T-helper 17 cell (primary cell): ENCODE measurements at regions not wholly inside any gene's neighbourhood (a gene's known extent, or its start where the extent isn't known, plus 50 kb on each side); places are given as distances from the start of the nearest gene placed in this dataset.

Source experiments
- ATAC-seq: fragments of 150-1000 bp; cut with Tn5 transposase; 2 replicates; pipeline ENCODE4 v1.10.0; 2021; ENCODE audit warnings: mild to moderate bottlenecking, moderate library complexity
- DNase-seq, 3 donors: peaks; one replicate each; pipeline versions ENCODE4 v3.0.0 to v3.0.0-alpha.2; 2020 to 2021
- H3K9me3 ChIP-seq: one replicate; pipeline ENCODE4 v1.7.0; 2013; ENCODE audit warnings: low read length, mild to moderate bottlenecking; ENCODE audit not compliant: control insufficient read depth, poor library complexity, severe bottlenecking
- H3K27ac Mint-ChIP-seq: one replicate; pipeline ENCODE4 v1.8.0; 2022; ENCODE audit warnings: mild to moderate bottlenecking, moderate library complexity, mixed read lengths
- H3K27me3 Mint-ChIP-seq: one replicate; pipeline ENCODE4 v1.8.0; 2022; ENCODE audit warnings: mixed read lengths
- H3K36me3 Mint-ChIP-seq: one replicate; pipeline ENCODE4 v1.8.0; 2022; ENCODE audit warnings: low read depth, mixed read lengths
- H3K4me1 Mint-ChIP-seq: one replicate; pipeline ENCODE4 v1.8.0; 2022; ENCODE audit warnings: mild to moderate bottlenecking, mixed read lengths
- H3K4me3 Mint-ChIP-seq: one replicate; pipeline ENCODE4 v1.8.0; 2022; ENCODE audit warnings: mild to moderate bottlenecking, moderate library complexity, mixed read lengths

- DNase-seq: no peak
- Mint-ChIP-seq H3K27me3 (peaks cover 17% of the 10 kb centered on the region), H3K36me3 (no peaks in the 10 kb centered on the region), H3K27ac (no peak overlapping the region), H3K4me3 (no peak overlapping the region), H3K4me1 (no peaks in the 10 kb centered on the region)
- ATAC-seq: no peak
- no peaks in the 10 kb centered on the region for H3K9me3 ChIP-seq
Measured at GRCh38 chr15:69892351-69892750, 205.4 kb downstream of the TLE3 start.

GRCh38 chr15:69893086-69893485 is 204.6 kb downstream of the TLE3 start:
- no peaks in the 10 kb centered on the region for H3K9me3 ChIP-seq
- Mint-ChIP-seq H3K4me1 (no peaks in the 10 kb centered on the region), H3K27ac (no peak overlapping the region), H3K27me3 (peaks cover 13% of the 10 kb centered on the region), H3K36me3 (no peaks in the 10 kb centered on the region), H3K4me3 (no peak overlapping the region)
- no peak for DNase-seq
- ATAC-seq: no peak

- no peak overlapping the region for H3K4me3 Mint-ChIP-seq
- H3K27ac Mint-ChIP-seq: no peak overlapping the region
- ATAC-seq (no peak), DNase-seq (no peak)
- no peaks in the 10 kb centered on the region for H3K4me1 Mint-ChIP-seq
- no peaks in the 10 kb centered on the region for H3K36me3 Mint-ChIP-seq
- peaks cover 13% of the 10 kb centered on the region for H3K27me3 Mint-ChIP-seq
- no peaks in the 10 kb centered on the region for H3K9me3 ChIP-seq
Measured at GRCh38 chr15:69893863-69894262, 203.9 kb downstream of the TLE3 start.

GRCh38 chr15:69895202-69895601 is 202.5 kb downstream of the TLE3 start:
- Mint-ChIP-seq H3K4me1 (no peaks in the 10 kb centered on the region), H3K27ac (no peak overlapping the region), H3K27me3 (peaks cover 13% of the 10 kb centered on the region), H3K4me3 (no peak overlapping the region), H3K36me3 (no peaks in the 10 kb centered on the region)
- no peaks in the 10 kb centered on the region for H3K9me3 ChIP-seq
- DNase-seq: no peak
- no peak for ATAC-seq

GRCh38 chr15:69896606-69897005 is 201.1 kb downstream of the TLE3 start:
- ATAC-seq (no peak), DNase-seq (no peak)
- Mint-ChIP-seq H3K4me3 (no peak overlapping the region), H3K27ac (no peak overlapping the region), H3K27me3 (peaks cover 13% of the 10 kb centered on the region), H3K4me1 (no peaks in the 10 kb centered on the region), H3K36me3 (no peaks in the 10 kb centered on the region)
- H3K9me3 ChIP-seq: no peaks in the 10 kb centered on the region

GRCh38 chr15:69897061-69897460 is 200.7 kb downstream of the TLE3 start:
- no peak overlapping the region for H3K27ac Mint-ChIP-seq
- peaks cover 13% of the 10 kb centered on the region for H3K27me3 Mint-ChIP-seq
- H3K9me3 ChIP-seq: no peaks in the 10 kb centered on the region
- no peak for ATAC-seq
- no peaks in the 10 kb centered on the region for H3K4me1 Mint-ChIP-seq
- no peak overlapping the region for H3K4me3 Mint-ChIP-seq
- DNase-seq: no peak
- no peaks in the 10 kb centered on the region for H3K36me3 Mint-ChIP-seq

GRCh38 chr15:69897471-69898237 is 200.1 kb downstream of the TLE3 start:
- H3K9me3 ChIP-seq: no peaks in the 10 kb centered on the region
- ATAC-seq (no peak), DNase-seq (no peak)
- Mint-ChIP-seq H3K4me3 (no peak overlapping the region), H3K36me3 (no peaks in the 10 kb centered on the region), H3K27me3 (peaks cover 13% of the 10 kb centered on the region), H3K4me1 (no peaks in the 10 kb centered on the region), H3K27ac (no peak overlapping the region)

- no peak for ATAC-seq
- Mint-ChIP-seq H3K27me3 (peaks cover 11% of the 10 kb centered on the region), H3K36me3 (no peaks in the 10 kb centered on the region), H3K4me1 (no peaks in the 10 kb centered on the region), H3K4me3 (no peak overlapping the region), H3K27ac (no peak overlapping the region)
- DNase-seq: no peak
- H3K9me3 ChIP-seq: no peaks in the 10 kb centered on the region
Measured at GRCh38 chr15:69898243-69898642, 199.5 kb downstream of the TLE3 start.

GRCh38 chr15:69902414-69903062 is 195.2 kb downstream of the TLE3 start:
- no peak for ATAC-seq
- Mint-ChIP-seq H3K36me3 (no peaks in the 10 kb centered on the region), H3K4me3 (no peak overlapping the region), H3K27ac (no peak overlapping the region), H3K27me3 (no peaks in the 10 kb centered on the region), H3K4me1 (no peaks in the 10 kb centered on the region)
- DNase-seq: no peak
- no peaks in the 10 kb centered on the region for H3K9me3 ChIP-seq

- DNase-seq (no peak), ATAC-seq (no peak)
- Mint-ChIP-seq H3K36me3 (peaks cover 2% of the 10 kb centered on the region), H3K27me3 (no peaks in the 10 kb centered on the region), H3K4me1 (no peaks in the 10 kb centered on the region), H3K4me3 (no peak overlapping the region), H3K27ac (no peak overlapping the region)
- H3K9me3 ChIP-seq: no peaks in the 10 kb centered on the region
Measured at GRCh38 chr15:69903470-69904469, 193.9 kb downstream of the TLE3 start.

GRCh38 chr15:69906256-69907185 is 191.2 kb downstream of the TLE3 start:
- H3K27me3 Mint-ChIP-seq: no peaks in the 10 kb centered on the region
- no peak for ATAC-seq
- H3K4me1 Mint-ChIP-seq: no peaks in the 10 kb centered on the region
- H3K4me3 Mint-ChIP-seq: no peak overlapping the region
- no peak overlapping the region for H3K27ac Mint-ChIP-seq
- H3K9me3 ChIP-seq: no peaks in the 10 kb centered on the region
- peaks cover 2% of the 10 kb centered on the region for H3K36me3 Mint-ChIP-seq
- no peak for DNase-seq

GRCh38 chr15:69908060-69908459 is 189.7 kb downstream of the TLE3 start:
- ATAC-seq (no peak), DNase-seq (no peak)
- no peak overlapping the region for H3K27ac Mint-ChIP-seq
- H3K4me3 Mint-ChIP-seq: no peak overlapping the region
- no peaks in the 10 kb centered on the region for H3K27me3 Mint-ChIP-seq
- H3K4me1 Mint-ChIP-seq: no peaks in the 10 kb centered on the region
- H3K36me3 Mint-ChIP-seq: peaks cover 2% of the 10 kb centered on the region
- no peaks in the 10 kb centered on the region for H3K9me3 ChIP-seq
